Anterior cingulate cortex (tissue), 58 donors: ENCODE measurements at regions not wholly inside any gene's neighbourhood (a gene's known extent, or its start where the extent isn't known, plus 50 kb on each side); places are given as distances from the start of the nearest gene placed in this dataset.
"Not testable (repeated sequence)": the region's sequence is repeated elsewhere in the genome, so short reads cannot be mapped to it uniquely, and the experiment has no call there.

Source experiments
- DNase-seq, 58 donors: peaks; one replicate each; lab custom pipeline; 2025; lab: John Stamatoyannopoulos, UW

GRCh38 chr4:81751531-81752289 lies 280.0 kb upstream of the RASGEF1B start:
- DNase-seq, result no peak

- no peak for DNase-seq
Measured at GRCh38 chr4:81747242-81747930, 275.7 kb upstream of the RASGEF1B start.

- DNase-seq, result no peak
Measured at GRCh38 chr4:81746773-81747172, 275.1 kb upstream of the RASGEF1B start.

- DNase-seq, result no peak
Measured at GRCh38 chr4:81746071-81746470, 274.4 kb upstream of the RASGEF1B start.

- DNase-seq, result no peak
Measured at GRCh38 chr4:81745050-81745449, 273.3 kb upstream of the RASGEF1B start.

- DNase-seq, result no peak
Measured at GRCh38 chr4:81743731-81744435, 272.2 kb upstream of the RASGEF1B start.

- DNase-seq, result no peak
Measured at GRCh38 chr4:81740487-81740886, 268.8 kb upstream of the RASGEF1B start.

GRCh38 chr4:81738891-81739290 lies 267.2 kb upstream of the RASGEF1B start:
- DNase-seq, result no peak

- no peak for DNase-seq
Measured at GRCh38 chr4:81737865-81738559, 266.3 kb upstream of the RASGEF1B start.

- no peak for DNase-seq
Measured at GRCh38 chr4:81736324-81736723, 264.6 kb upstream of the RASGEF1B start.

- DNase-seq, result no peak
Measured at GRCh38 chr4:81732980-81733379, 261.3 kb upstream of the RASGEF1B start.

GRCh38 chr4:81724925-81725329 lies 253.2 kb upstream of the RASGEF1B start:
- peak in 43 of 58 donors; percentile 4 to 85 (median 42) for DNase-seq

GRCh38 chr4:81723927-81724587 lies 252.3 kb upstream of the RASGEF1B start:
- DNase-seq, result peak in 1 of 58 donors; percentile 56

- no peak for DNase-seq
Measured at GRCh38 chr4:81723019-81723884, 251.5 kb upstream of the RASGEF1B start.

GRCh38 chr4:81722290-81722851 lies 250.7 kb upstream of the RASGEF1B start:
- no peak for DNase-seq

GRCh38 chr4:81715757-81716156 lies 244.1 kb upstream of the RASGEF1B start:
- no peak for DNase-seq

GRCh38 chr4:81715357-81715756 lies 243.7 kb upstream of the RASGEF1B start:
- DNase-seq, result not testable (repeated sequence)

GRCh38 chr4:81714291-81714690 lies 242.6 kb upstream of the RASGEF1B start:
- DNase-seq, result no peak

- DNase-seq, result no peak
Measured at GRCh38 chr4:81712714-81713113, 241.0 kb upstream of the RASGEF1B start.
